Heart left ventricle (tissue), 16 donors: ENCODE measurements at regions not wholly inside any gene's neighbourhood (a gene's known extent, or its start where the extent isn't known, plus 50 kb on each side); places are given as distances from the start of the nearest gene placed in this dataset.

Experiments used
- ATAC-seq, 4 donors: fragments of 200-7000 bp; cut with Tn5 transposase; one replicate each; pipeline ENCODE4 v1.9.1; 2020 to 2022; ENCODE audit warnings: moderate library complexity in 4 of 4, mild to moderate bottlenecking in 3 of 4, moderate number of reproducible peaks in 1 of 4
- DNase-seq, 5 donors: peaks; one replicate each; pipeline ENCODE4 v3.0.0-alpha.2; 2020
- H3K27ac ChIP-seq, 12 donors: fragments of 200-600 bp; sonication (generic) in 4 of 12; one replicate each; pipeline versions ENCODE4 v1.5.0 to v1.8.0; 2016 to 2022; ENCODE audit warnings: mild to moderate bottlenecking in 2 of 12
- H3K27me3 ChIP-seq, 9 donors: fragments of 200-600 bp; sonication (generic) in 2 of 9; one replicate each; pipeline versions ENCODE4 v1.5.1 to v1.8.0; 2016 to 2022; ENCODE audit warnings: mild to moderate bottlenecking in 3 of 9
- H3K36me3 ChIP-seq, 9 donors: fragments of 200-600 bp; sonication (generic) in 2 of 9; one replicate each; pipeline versions ENCODE4 v1.5.0 to v1.8.0; 2018 to 2022; ENCODE audit warnings: mild to moderate bottlenecking in 2 of 9
- H3K4me1 ChIP-seq, 12 donors: fragments of 200-600 bp; sonication (generic) in 4 of 12; one replicate each; pipeline versions ENCODE4 v1.5.0 to v1.8.0; 2016 to 2022; ENCODE audit warnings: mild to moderate bottlenecking in 3 of 12
- H3K4me3 ChIP-seq, 12 donors: fragments of 200-600 bp; sonication (generic) in 4 of 12; one replicate each; pipeline versions ENCODE4 v1.5.0 to v1.8.0; 2017 to 2022; ENCODE audit warnings: mild to moderate bottlenecking in 9 of 12, moderate library complexity in 4 of 12
- H3K9me3 ChIP-seq, 12 donors: fragments of 200-600 bp; sonication (generic) in 4 of 12; one replicate each; pipeline versions ENCODE4 v1.5.0 to v1.8.0; 2016 to 2022; ENCODE audit warnings: mild to moderate bottlenecking in 1 of 12
- CTCF ChIP-seq, 12 donors: fragments of 200-600 bp; sonication (generic) in 4 of 12; IDR thresholded peaks; one replicate each; pipeline versions ENCODE4 v1.5.0 to v1.8.0; 2018 to 2022; ENCODE audit warnings: antibody characterized with exemption in 12 of 12, mild to moderate bottlenecking in 5 of 12
- POLR2A ChIP-seq, 2 donors: fragments of 450-650 bp; IDR thresholded peaks; one replicate each; pipeline ENCODE4 v1.6.1; 2017; ENCODE audit warnings: antibody characterized with exemption in 2 of 2, mild to moderate bottlenecking in 2 of 2, moderate library complexity in 2 of 2
- WGBS, 4 donors: extraction: QIAGEN DNeasy Blood & Tissue Kit in 2 of 4; methylation state at CpG; one replicate each; pipeline versions ENCODE4 v1.1.5 to v1.1.7; 2013 to 2018; 5-methylcytosine and 5-hydroxymethylcytosine counted together
- intact Hi-C, 10 donors: fragments of 100-400 bp; cut with DNase I; formaldehyde crosslinking; loops; one replicate each; pipeline versions ENCODE4 v1.11.1 to v1.14.2; 2022
- donor health status: ischemic (EF 13 %, LVEDD 7.1; RV severe dilation, severe dysfunction).
- donor health status: healthy with polysubstance abuse.
- donor health status: DM: no; HTN: yes; CAD: no.
- donor health status: DM: no; HTN: no; CAD: no.
- donor health status: ischemic (EF 25% LVEDD 6.9; RV normal size, moderate dysfunction).
- donor health status: ischemic (EF 25% LVEDD 5.7; RV mildly dilated, moderate dysfunction).
- donor health status: healthy.
- donor health status: DM: yes; HTN: yes; CAD: no.
- donor health status: ischemic (EF 35%, LVEDD 5.7; RV mildly dilated, moderate dysfunction).
- donor health status: nonischemic (EF 11% LVEDD 7.7; RV severe dilation, severe dysfunction).
- donor health status: DM: yes; HTN: yes; CAD: no.
- donor health status: PGD.
- donor health status: ischemic (EF 29% LVEDD 5.4; RV normal size, mild dysfunction).
- donor health status: nonischemic (EF 23%, LVEDD 6.1; RV moderate dilation, normal function).

GRCh38 chr11:110985547-110985946 lies 260.0 kb upstream of the POU2AF2 start:
- intact Hi-C loops: no loop called here
- Histone ChIP-seq H3K4me1 (peaks cover 0 to 9% (median 0%) of the 10 kb centered on the region in 12 donors), H3K27me3 (no peaks in the 10 kb centered on the region), H3K4me3 (no peak overlapping the region), H3K9me3 (no peaks in the 10 kb centered on the region), H3K27ac (no peak overlapping the region), H3K36me3 (no peaks in the 10 kb centered on the region)
- ATAC-seq (no peak), DNase-seq (no peak)
- TF ChIP-seq POLR2A (IDR thresholded peaks at IDR 0.05): no peak
- TF ChIP-seq CTCF (IDR thresholded peaks at IDR 0.05): no peak

- DNase-seq (no peak), ATAC-seq (no peak)
- no peak for TF ChIP-seq CTCF (IDR thresholded peaks at IDR 0.05)
- TF ChIP-seq POLR2A (IDR thresholded peaks at IDR 0.05): no peak
- Histone ChIP-seq H3K27ac (no peak overlapping the region), H3K36me3 (no peaks in the 10 kb centered on the region), H3K4me1 (peaks cover 0 to 3% (median 0%) of the 10 kb centered on the region in 12 donors), H3K9me3 (peaks cover 0 to 2% (median 0%) of the 10 kb centered on the region in 12 donors), H3K27me3 (no peaks in the 10 kb centered on the region), H3K4me3 (no peak overlapping the region)
- intact Hi-C loops: no loop called here
- WGBS, 4 donors: 77 to 90% (median 80%) methylated on average over 1 of the region's 1 CpG
These were observed 260.8 kb upstream of the POU2AF2 start for GRCh38 chr11:110984693-110985092.

GRCh38 chr11:110984147-110984546 lies 261.4 kb upstream of the POU2AF2 start:
- Histone ChIP-seq H3K4me1 (no peaks in the 10 kb centered on the region), H3K4me3 (no peak overlapping the region), H3K27ac (no peak overlapping the region), H3K36me3 (no peaks in the 10 kb centered on the region), H3K27me3 (no peaks in the 10 kb centered on the region), H3K9me3 (peaks cover 0 to 7% (median 0%) of the 10 kb centered on the region in 12 donors)
- intact Hi-C loops: no loop called here
- DNase-seq (no peak), ATAC-seq (no peak)
- WGBS, 4 donors: 60 to 64% (median 62%) methylated on average over 2 of the region's 2 CpGs
- no peak for TF ChIP-seq POLR2A (IDR thresholded peaks at IDR 0.05)
- no peak for TF ChIP-seq CTCF (IDR thresholded peaks at IDR 0.05)

GRCh38 chr11:110982214-110982613 lies 263.3 kb upstream of the POU2AF2 start:
- no peak for TF ChIP-seq CTCF (IDR thresholded peaks at IDR 0.05)
- Histone ChIP-seq H3K36me3 (no peaks in the 10 kb centered on the region), H3K4me3 (no peak overlapping the region), H3K27me3 (no peaks in the 10 kb centered on the region), H3K4me1 (peaks cover 0 to 4% (median 0%) of the 10 kb centered on the region in 12 donors), H3K9me3 (peaks cover 0 to 22% (median 0%) of the 10 kb centered on the region in 12 donors), H3K27ac (no peak overlapping the region)
- no peak for DNase-seq
- WGBS, 4 donors: 74 to 85% (median 78%) methylated on average over 2 of the region's 2 CpGs
- intact Hi-C loops: no loop called here
- no peak for ATAC-seq
